NCI-H446 (cell line): ENCODE measurements at regions not wholly inside any gene's neighbourhood (a gene's known extent, or its start where the extent isn't known, plus 50 kb on each side); places are given as distances from the start of the nearest gene placed in this dataset.
"Not testable (repeated sequence)": the region's sequence is repeated elsewhere in the genome, so short reads cannot be mapped to it uniquely, and the experiment has no call there.

ENCODE experiments used
- DNase-seq, 2 experiments: peaks; one replicate each; lab custom pipeline; 2025; lab: John Stamatoyannopoulos, UW

- DNase-seq = no peak
These were observed 191.9 kb upstream of the CRIM1 start for GRCh38 chr2:36163520-36164254.

GRCh38 chr2:36157093-36157492, 198.5 kb upstream of the CRIM1 start:
- DNase-seq = not testable (repeated sequence)

- DNase-seq = no peak
These were observed 207.7 kb upstream of the CRIM1 start for GRCh38 chr2:36147670-36148390.

- DNase-seq = no peak
These were observed 208.8 kb upstream of the CRIM1 start for GRCh38 chr2:36146765-36147164.

GRCh38 chr2:36140391-36140790, 215.2 kb upstream of the CRIM1 start:
- DNase-seq = no peak

- no peak for DNase-seq
These were observed 218.0 kb upstream of the CRIM1 start for GRCh38 chr2:36137612-36138011.

- DNase-seq = no peak
These were observed 221.3 kb upstream of the CRIM1 start for GRCh38 chr2:36134281-36134680.

- DNase-seq = no peak
These were observed 227.2 kb upstream of the CRIM1 start for GRCh38 chr2:36128359-36128758.

GRCh38 chr2:36125702-36126101, 229.9 kb upstream of the CRIM1 start:
- no peak for DNase-seq

- no peak for DNase-seq
These were observed 231.6 kb upstream of the CRIM1 start for GRCh38 chr2:36123995-36124394.

GRCh38 chr2:36097022-36097421, 258.6 kb upstream of the CRIM1 start:
- no peak for DNase-seq

GRCh38 chr2:36091844-36092741, 263.5 kb upstream of the CRIM1 start:
- DNase-seq = not testable (repeated sequence)

- no peak for DNase-seq
These were observed 266.8 kb upstream of the CRIM1 start for GRCh38 chr2:36088716-36089328.

GRCh38 chr2:36087344-36087743, 268.2 kb upstream of the CRIM1 start:
- DNase-seq = no peak

GRCh38 chr2:36079793-36080192, 275.8 kb upstream of the CRIM1 start:
- no peak for DNase-seq

- no peak for DNase-seq
These were observed 281.6 kb upstream of the CRIM1 start for GRCh38 chr2:36074008-36074407.

GRCh38 chr2:36071698-36072097, 283.9 kb upstream of the CRIM1 start:
- no peak for DNase-seq

- DNase-seq = no peak
These were observed 286.5 kb upstream of the CRIM1 start for GRCh38 chr2:36069074-36069473.

- peak in 1 of 2 experiments; percentile 21 for DNase-seq
These were observed 287.5 kb upstream of the CRIM1 start for GRCh38 chr2:36068086-36068485.

- DNase-seq = no peak
These were observed 295.4 kb upstream of the CRIM1 start for GRCh38 chr2:36060133-36060532.

GRCh38 chr2:36059691-36060090, 295.9 kb upstream of the CRIM1 start:
- no peak for DNase-seq

- no peak for DNase-seq
These were observed 296.6 kb upstream of the CRIM1 start for GRCh38 chr2:36058953-36059352.
